ENCODE measurements at regions not wholly inside any gene's neighbourhood (a gene's known extent, or its start where the extent isn't known, plus 50 kb on each side); places are given as distances from the start of the nearest gene placed in this dataset.
"Not testable (repeated sequence)": the region's sequence is repeated elsewhere in the genome, so short reads cannot be mapped to it uniquely, and the experiment has no call there.

DNA sequence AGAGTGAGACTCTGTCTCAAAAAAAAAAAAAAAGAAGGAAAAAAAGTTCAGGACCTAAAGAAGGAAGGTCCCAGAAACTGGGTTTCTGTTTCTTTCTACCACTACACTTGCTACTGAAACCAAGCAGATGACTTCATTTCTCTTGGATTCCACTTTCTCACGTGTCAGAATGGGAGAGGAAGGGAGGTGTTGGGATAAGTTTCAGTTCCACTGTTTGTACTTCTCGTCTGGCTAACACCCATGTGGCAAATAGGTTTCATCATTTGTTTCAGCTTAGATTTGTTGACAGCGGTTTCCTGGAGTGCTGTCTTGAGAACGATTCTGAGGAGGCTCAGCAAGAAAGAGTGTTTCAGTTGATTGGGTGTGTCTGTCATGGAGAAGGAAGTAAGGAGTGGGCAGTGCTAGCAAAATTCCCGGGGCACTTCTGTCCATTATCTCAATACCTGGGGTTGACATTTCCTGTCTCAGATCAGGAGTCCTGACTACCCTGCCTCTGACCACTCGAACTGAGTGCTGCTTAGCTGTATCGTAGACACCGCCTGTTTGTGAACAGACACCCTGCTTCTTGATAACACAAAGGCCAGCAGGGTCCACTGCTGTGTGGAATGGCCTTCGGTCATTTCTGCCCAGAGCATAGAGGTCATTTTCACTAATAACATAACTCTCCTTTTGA, 104.8 kb upstream of the SPDYE9 start:
- POLR2A ChIA-PET; H3K27me3 ChIP-seq (ENCODE audit: control insufficient read depth in 2 of 2, insufficient read depth in 2 of 2, low read length in 2 of 2); DNase-seq (ENCODE audit: extremely low read depth in 1 of 4, low spot score in 3 of 4); H2AFZ ChIP-seq (ENCODE audit: low read depth, low read length); H3K79me2 ChIP-seq (ENCODE audit: control insufficient read depth, insufficient read depth, low read length); H4K20me1 ChIP-seq (replicated peaks; ENCODE audit: control insufficient read depth, insufficient read depth, low read length); H3K4me2 ChIP-seq (ENCODE audit: insufficient read depth, low read length); H3K9me3 ChIP-seq (replicated peaks; ENCODE audit: control insufficient read depth, insufficient read depth, low read depth, low read length); H3K27ac ChIP-seq (ENCODE audit: extremely low read depth, low read depth, low read length); intact Hi-C loops (cut with micrococcal nuclease); FAIRE-seq; H3K4me1 ChIP-seq (replicated peaks in 1 of 2; ENCODE audit: control insufficient read depth in 2 of 2, insufficient read depth in 2 of 2, low read length in 2 of 2); H3K9me1 ChIP-seq (ENCODE audit: control insufficient read depth, insufficient read depth, low read length); H3K9ac ChIP-seq (ENCODE audit: insufficient read depth in 1 of 2, low read depth in 2 of 2, low read length in 2 of 2); CTCF ChIA-PET (ENCODE audit: low intra/inter-chr PET ratio); in situ Hi-C loops (cut with MboI); H3K36me3 ChIP-seq (ENCODE audit: control insufficient read depth, insufficient read depth, low read length); H3K4me3 ChIP-seq: not testable (repeated sequence)
- ATAC-seq: peak; percentile 93
- TSS peak; percentile 27 for BruUV-seq (replicated peaks)
- WGBS (ENCODE audit: insufficient coverage, low coverage, missing lambda C conversion rate): 9% methylated on average over 4 of the region's 9 CpGs
- 0 out of 2 replicates have a peak, but pooled peaks have one; percentile 20 for TF ChIP-seq CXXC5 (CRISPR knock-in tag; IDR thresholded peaks at IDR 0.05)
- TF ChIP-seq DMBX1 (CRISPR knock-in tag; IDR thresholded peaks at IDR 0.05; ENCODE audit: borderline replicate concordance): peak; percentile 35; the same call in 1 of the 2 replicates
- TF ChIP-seq TCF3 (CRISPR knock-in tag; IDR thresholded peaks at IDR 0.05): peak; percentile 64
- peak; percentile 54; the same call in 1 of the 2 replicates for TF ChIP-seq ARID1B (IDR thresholded peaks at IDR 0.05)
- TF ChIP-seq PKNOX1 (IDR thresholded peaks at IDR 0.05): 0 out of 2 replicates have a peak, but pooled peaks have one; percentile 26
- peak; percentile 34; the same call in 1 of the 2 replicates for TF ChIP-seq TAL1 (IDR thresholded peaks at IDR 0.05)
- TF ChIP-seq MTA2 (IDR thresholded peaks at IDR 0.05; ENCODE audit: low read depth): 0 out of 2 replicates have a peak, but pooled peaks have one; percentile 14
- TF ChIP-seq SMAD4 (CRISPR knock-in tag; conservative IDR thresholded peaks at IDR 0.05): peak; percentile 60; the same call in 1 of the 2 replicates
- peak; percentile 36; the same call in 1 of the 2 replicates for TF ChIP-seq CBFA2T2 (conservative IDR thresholded peaks at IDR 0.05)
- TF ChIP-seq NCOR1 (IDR thresholded peaks at IDR 0.05): 0 out of 2 replicates have a peak, but pooled peaks have one; percentile 20
- peak; percentile 54 for TF ChIP-seq CBFA2T3 (IDR thresholded peaks at IDR 0.05)

DNA sequence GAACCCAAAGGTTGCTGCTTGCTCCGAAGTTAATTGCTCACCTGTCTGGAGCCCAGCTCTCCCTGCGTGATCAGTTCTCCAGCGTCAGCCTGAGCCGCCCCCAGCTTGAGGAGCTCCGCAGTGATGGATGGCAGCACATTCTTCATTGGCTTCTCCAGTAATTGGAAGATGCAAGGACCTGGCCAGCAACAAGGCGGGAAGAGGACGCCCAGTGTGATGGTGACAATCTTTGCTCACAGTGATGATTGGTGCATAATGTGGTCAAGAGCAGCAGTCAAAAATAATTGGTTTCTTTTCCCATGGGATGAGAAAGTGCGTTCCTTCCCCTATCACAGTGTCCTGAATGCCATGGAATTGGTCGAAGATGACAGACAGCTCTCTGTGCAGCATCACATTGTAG, 102.4 kb upstream of the SPDYE9 start:
- ATAC-seq; H3K4me3 ChIP-seq; H3K4me2 ChIP-seq (ENCODE audit: insufficient read depth, low read length); H3K27me3 ChIP-seq (ENCODE audit: control insufficient read depth in 2 of 2, insufficient read depth in 2 of 2, low read length in 2 of 2); H2AFZ ChIP-seq (ENCODE audit: low read depth, low read length); H3K9me1 ChIP-seq (ENCODE audit: control insufficient read depth, insufficient read depth, low read length); H3K4me1 ChIP-seq (replicated peaks in 1 of 2; ENCODE audit: control insufficient read depth in 2 of 2, insufficient read depth in 2 of 2, low read length in 2 of 2); POLR2A ChIA-PET; H3K9ac ChIP-seq (ENCODE audit: insufficient read depth in 1 of 2, low read depth in 2 of 2, low read length in 2 of 2); H4K20me1 ChIP-seq (replicated peaks; ENCODE audit: control insufficient read depth, insufficient read depth, low read length); H3K79me2 ChIP-seq (ENCODE audit: control insufficient read depth, insufficient read depth, low read length); FAIRE-seq; DNase-seq (ENCODE audit: extremely low read depth in 1 of 4, low spot score in 3 of 4); H3K36me3 ChIP-seq (ENCODE audit: control insufficient read depth, insufficient read depth, low read length); H3K9me3 ChIP-seq (replicated peaks; ENCODE audit: control insufficient read depth, insufficient read depth, low read depth, low read length); H3K27ac ChIP-seq (ENCODE audit: extremely low read depth, low read depth, low read length); BruUV-seq (replicated peaks); CTCF ChIA-PET (ENCODE audit: low intra/inter-chr PET ratio); intact Hi-C loops (cut with micrococcal nuclease): not testable (repeated sequence)
- in situ Hi-C loops (cut with MboI): loop anchor here (10.0 kb wide), 1 partner anchor 1537 kb away; no protein-coding TSS in a partner anchor
- whole genome bisulfite sequencing (ENCODE audit: insufficient coverage, low coverage, missing lambda C conversion rate): 95% methylated on average over 3 of the region's 9 CpGs
